ENCODE measurements at regions not wholly inside any gene's neighbourhood (a gene's known extent, or its start where the extent isn't known, plus 50 kb on each side); places are given as distances from the start of the nearest gene placed in this dataset.

DNA sequence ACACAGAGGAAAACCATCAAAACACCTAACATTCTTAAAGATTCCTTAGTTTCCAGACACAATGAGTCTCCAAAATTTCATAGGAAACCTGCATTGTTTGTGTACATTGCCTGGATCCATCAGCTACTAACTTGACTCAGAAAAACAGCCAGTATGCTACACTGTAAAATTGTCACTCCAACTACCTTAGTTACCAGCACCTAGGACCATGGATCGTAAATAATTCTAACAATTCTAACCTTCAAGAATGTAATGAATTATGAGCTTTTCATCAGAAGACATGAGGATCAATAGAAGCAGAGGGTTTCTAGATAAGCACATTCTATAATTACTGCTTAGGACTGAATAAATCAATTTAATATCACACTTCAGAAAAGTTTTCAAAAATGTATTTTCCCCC, 851.5 kb downstream of the SORCS1 start:
- H3K4me3 ChIP-seq (ENCODE audit: extremely low read depth in 1 of 4, insufficient read depth in 2 of 4, low read depth in 3 of 4, low read length in 4 of 4) = no peak overlapping the region
- H3K23me2 ChIP-seq (ENCODE audit: low read depth, low read length) = no peaks in the 10 kb centered on the region
- ChIA-PET POLR2A (ENCODE audit: partially characterized antibody) (interaction anchor here (0.6 kb wide), 1 partner anchor 680 kb away, joined by 5 read pairs; no protein-coding TSS in a partner anchor), CTCF (ENCODE audit: partially characterized antibody) (no interaction called here)
- WGBS, 2 experiments (ENCODE audit: extremely low coverage in 1 of 2, insufficient coverage in 1 of 2, insufficient read length in 1 of 2, insufficient replicate concordance in 2 of 2, low coverage in 1 of 2, low lambda C conversion rate in 2 of 2, missing lambda C conversion rate in 1 of 2) = 88% methylated on average over 1 of the region's 1 CpG; no CpG with 5 or more reads in 1 of the 2 experiments
- no peak overlapping the region for H2BK20ac ChIP-seq (ENCODE audit: low read length)
- TF ChIP-seq BCL11A (IDR thresholded peaks at IDR 0.05; ENCODE audit: low read depth in 2 of 2, low read length in 2 of 2) (no peak), RFX5 (IDR thresholded peaks at IDR 0.05; ENCODE audit: borderline replicate concordance, low read depth, low read length) (no peak), JUND (IDR thresholded peaks at IDR 0.05; ENCODE audit: low read length) (no peak), CTBP2 (IDR thresholded peaks at IDR 0.05; ENCODE audit: borderline replicate concordance, insufficient read depth, insufficient read length, low read length) (no peak), EP300 (IDR thresholded peaks at IDR 0.05; ENCODE audit: borderline replicate concordance in 1 of 2, low read depth in 2 of 2, low read length in 2 of 2) (no peak)
- TF ChIP-seq, protein P1, sequence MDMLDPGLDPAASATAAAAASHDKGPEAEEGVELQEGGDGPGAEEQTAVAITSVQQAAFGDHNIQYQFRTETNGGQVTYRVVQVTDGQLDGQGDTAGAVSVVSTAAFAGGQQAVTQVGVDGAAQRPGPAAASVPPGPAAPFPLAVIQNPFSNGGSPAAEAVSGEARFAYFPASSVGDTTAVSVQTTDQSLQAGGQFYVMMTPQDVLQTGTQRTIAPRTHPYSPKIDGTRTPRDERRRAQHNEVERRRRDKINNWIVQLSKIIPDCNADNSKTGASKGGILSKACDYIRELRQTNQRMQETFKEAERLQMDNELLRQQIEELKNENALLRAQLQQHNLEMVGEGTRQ (IDR thresholded peaks at IDR 0.05; ENCODE audit: low read length) = no peak
- TF ChIP-seq, protein P2, sequence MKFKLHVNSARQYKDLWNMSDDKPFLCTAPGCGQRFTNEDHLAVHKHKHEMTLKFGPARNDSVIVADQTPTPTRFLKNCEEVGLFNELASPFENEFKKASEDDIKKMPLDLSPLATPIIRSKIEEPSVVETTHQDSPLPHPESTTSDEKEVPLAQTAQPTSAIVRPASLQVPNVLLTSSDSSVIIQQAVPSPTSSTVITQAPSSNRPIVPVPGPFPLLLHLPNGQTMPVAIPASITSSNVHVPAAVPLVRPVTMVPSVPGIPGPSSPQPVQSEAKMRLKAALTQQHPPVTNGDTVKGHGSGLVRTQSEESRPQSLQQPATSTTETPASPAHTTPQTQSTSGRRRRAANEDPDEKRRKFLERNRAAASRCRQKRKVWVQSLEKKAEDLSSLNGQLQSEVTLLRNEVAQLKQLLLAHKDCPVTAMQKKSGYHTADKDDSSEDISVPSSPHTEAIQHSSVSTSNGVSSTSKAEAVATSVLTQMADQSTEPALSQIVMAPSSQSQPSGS (IDR thresholded peaks at IDR 0.05; ENCODE audit: low read length) = no peak
- H3K79me2 ChIP-seq (ENCODE audit: control insufficient read depth in 1 of 2, insufficient read depth in 2 of 2, low read length in 2 of 2) = no peaks in the 10 kb centered on the region
- H3K4me2 ChIP-seq (ENCODE audit: insufficient read depth in 1 of 2, low read depth in 2 of 2, low read length in 2 of 2) = no peak overlapping the region
- no peak overlapping the region for H3K56ac ChIP-seq (replicated peaks; ENCODE audit: insufficient read length, low read depth, low read length)
- no peak overlapping the region for H4K91ac ChIP-seq (replicated peaks; ENCODE audit: insufficient read length, low read length)
- no peak overlapping the region for H2BK120ac ChIP-seq (replicated peaks; ENCODE audit: low read depth, low read length)
- H3K23ac ChIP-seq (ENCODE audit: insufficient read length) = no peak overlapping the region
- H3K27ac ChIP-seq (ENCODE audit: low read depth, low read length) = no peak overlapping the region
- no peak for DNase-seq (ENCODE audit: low read depth in 1 of 2, low spot score in 2 of 2)
- no peak overlapping the region for H4K8ac ChIP-seq (ENCODE audit: extremely low read depth, insufficient read depth, low read length)
- H3K4me1 ChIP-seq (replicated peaks in 1 of 4; ENCODE audit: control insufficient read depth in 3 of 4, insufficient read depth in 4 of 4, low read length in 3 of 4) = peaks cover 0 to 3% (median 1%) of the 10 kb centered on the region in 4 experiments; a peak in 2 of 7 replicates
- H2BK15ac ChIP-seq (ENCODE audit: low read length) = no peak overlapping the region
- H4K20me1 ChIP-seq (replicated peaks in 1 of 2; ENCODE audit: control insufficient read depth in 1 of 2, insufficient read depth in 2 of 2, low read length in 2 of 2) = no peaks in the 10 kb centered on the region
- H2BK5ac ChIP-seq (ENCODE audit: low read depth, low read length) = no peak overlapping the region
- no peak overlapping the region for H3K18ac ChIP-seq (ENCODE audit: extremely low read depth, low read length)
- H3K79me1 ChIP-seq (ENCODE audit: low read depth, low read length) = no peaks in the 10 kb centered on the region
- no peak overlapping the region for H3K9ac ChIP-seq (replicated peaks in 1 of 4; ENCODE audit: extremely low read depth in 1 of 4, low read depth in 3 of 4, low read length in 3 of 4)
- no peak overlapping the region for H4K5ac ChIP-seq (ENCODE audit: insufficient read length, low read depth, low read length)
- H3K9me3 ChIP-seq (ENCODE audit: insufficient read depth in 2 of 2, low read depth in 1 of 2, low read length in 1 of 2) = no peaks in the 10 kb centered on the region
- FAIRE-seq = no peak
- H2AFZ ChIP-seq (ENCODE audit: low read length) = no peak overlapping the region
- H3K4ac ChIP-seq (replicated peaks; ENCODE audit: insufficient read length, low read depth, low read length) = no peak overlapping the region
- no peaks in the 10 kb centered on the region for H3K36me3 ChIP-seq (ENCODE audit: control insufficient read depth in 2 of 4, insufficient read depth in 4 of 4, low read length in 3 of 4)
- no peak overlapping the region for H2BK12ac ChIP-seq (ENCODE audit: low read depth, low read length)
- H2AK5ac ChIP-seq (ENCODE audit: low read depth, low read length) = no peak overlapping the region
- H3K27me3 ChIP-seq (replicated peaks in 1 of 4; ENCODE audit: control insufficient read depth in 3 of 4, extremely low read depth in 1 of 4, insufficient read depth in 3 of 4, low read length in 3 of 4) = no peaks in the 10 kb centered on the region
- H3K14ac ChIP-seq (ENCODE audit: insufficient read length) = no peak overlapping the region
